Activated naive CD4-positive, alpha-beta T cell treated with anti-CD3 and anti-CD28 coated beads, Interleukin-2, amount 50 U/mL, for 24 hours (primary cell): ENCODE measurements at regions not wholly inside any gene's neighbourhood (a gene's known extent, or its start where the extent isn't known, plus 50 kb on each side); places are given as distances from the start of the nearest gene placed in this dataset.

Experiments
- H3K27ac Mint-ChIP-seq: one replicate; pipeline ENCODE4 v1.8.0; 2021; ENCODE audit warnings: mild to moderate bottlenecking, mixed read lengths
- H3K27me3 Mint-ChIP-seq: one replicate; pipeline ENCODE4 v1.8.0; 2021; ENCODE audit warnings: mixed read lengths
- H3K36me3 Mint-ChIP-seq: one replicate; pipeline ENCODE4 v1.8.0; 2021; ENCODE audit warnings: mixed read lengths
- H3K4me1 Mint-ChIP-seq: one replicate; pipeline ENCODE4 v1.8.0; 2021; ENCODE audit warnings: mixed read lengths
- H3K4me3 Mint-ChIP-seq: one replicate; pipeline ENCODE4 v1.8.0; 2021; ENCODE audit warnings: mild to moderate bottlenecking, mixed read lengths
- H3K9me3 Mint-ChIP-seq: one replicate; pipeline ENCODE4 v1.8.0; 2021; ENCODE audit warnings: mixed read lengths

DNA sequence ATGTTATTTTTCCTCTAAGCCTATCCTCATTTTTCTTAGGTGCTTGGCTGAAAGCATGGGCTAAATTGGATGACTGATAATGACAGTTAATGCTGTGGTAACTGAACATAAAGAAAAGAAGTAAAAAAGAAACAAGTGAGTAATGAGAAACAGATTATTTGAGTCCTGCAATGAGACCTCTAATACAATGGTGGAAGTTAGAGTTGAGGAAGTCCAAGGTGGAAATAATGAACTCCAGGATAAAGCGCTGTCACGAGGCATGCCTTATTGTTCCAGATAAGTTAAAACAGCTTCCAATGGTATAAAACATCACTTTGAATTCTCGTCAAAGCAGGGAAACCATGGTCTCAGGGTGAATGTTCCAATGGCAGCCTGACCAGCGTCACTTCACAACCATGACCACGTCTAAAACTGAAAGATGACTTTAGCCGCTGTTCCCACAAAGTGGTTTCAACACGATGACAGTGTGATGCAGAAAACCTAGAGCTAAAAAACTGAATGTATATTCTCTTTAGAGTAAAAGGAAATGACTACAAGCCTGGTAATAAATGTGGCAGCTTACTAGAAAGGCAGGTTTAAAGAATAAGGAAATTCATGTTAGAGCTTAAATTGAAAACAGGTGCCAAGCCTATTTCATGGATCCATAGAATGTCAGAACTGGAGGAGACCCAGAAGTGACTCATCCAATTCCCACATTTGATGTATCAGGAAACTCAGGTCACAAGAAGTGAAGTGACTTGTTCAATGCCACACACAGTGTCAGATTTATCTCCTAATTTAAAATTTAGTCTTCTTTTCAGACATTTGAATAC, 202.6 kb upstream of the GYPA start:
- Mint-ChIP-seq H3K9me3 (no peaks in the 10 kb centered on the region), H3K4me3 (no peak overlapping the region), H3K27ac (no peak overlapping the region)

DNA sequence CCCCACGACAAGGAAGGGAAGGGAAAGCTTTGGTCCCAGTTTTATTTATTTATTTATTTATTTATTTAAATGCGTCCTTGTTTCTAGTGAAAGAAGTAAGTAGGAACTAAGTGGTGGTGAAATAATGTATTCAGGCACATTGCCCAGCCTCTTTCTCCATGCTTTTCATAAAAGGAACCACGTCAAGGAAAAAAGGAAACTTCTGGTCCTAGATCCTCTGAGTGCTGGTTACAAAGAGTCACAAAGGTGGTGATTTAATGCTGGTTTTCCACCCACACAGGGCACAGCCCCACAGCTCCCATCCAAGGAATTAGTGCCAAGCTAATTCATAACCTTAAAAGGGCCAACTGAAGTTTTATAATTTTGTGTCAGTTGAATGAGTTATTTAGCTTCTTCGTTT, 206.6 kb upstream of the GYPA start:
- Mint-ChIP-seq H3K36me3 (no peaks in the 10 kb centered on the region), H3K9me3 (no peaks in the 10 kb centered on the region), H3K4me1 (no peaks in the 10 kb centered on the region), H3K4me3 (no peak overlapping the region), H3K27ac (no peak overlapping the region), H3K27me3 (no peaks in the 10 kb centered on the region)

More for the DNA sequence above, 202.6 kb upstream of the GYPA start:
- no peaks in the 10 kb centered on the region for H3K27me3 Mint-ChIP-seq
- H3K36me3 Mint-ChIP-seq, result no peaks in the 10 kb centered on the region
- no peaks in the 10 kb centered on the region for H3K4me1 Mint-ChIP-seq

DNA sequence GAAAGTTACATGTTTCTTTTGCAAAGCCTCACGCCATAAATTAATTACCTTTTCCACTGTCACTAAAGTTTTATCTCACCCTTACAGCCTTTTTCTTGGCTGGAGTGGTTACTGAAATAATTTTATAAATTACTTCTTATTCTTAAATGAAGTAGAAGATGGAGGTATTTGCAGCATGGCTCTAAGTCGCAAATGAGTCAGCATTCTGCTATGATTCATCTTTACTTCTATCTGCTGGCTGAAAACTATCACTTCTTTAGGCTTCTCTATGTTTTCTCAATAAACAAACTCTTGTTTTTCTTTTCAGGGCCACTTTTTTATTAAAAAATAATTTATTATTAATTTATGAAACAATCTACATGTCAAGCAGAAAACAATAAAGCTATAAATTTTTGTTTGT, 210.2 kb upstream of the GYPA start:
- no peak overlapping the region for H3K4me3 Mint-ChIP-seq
- no peaks in the 10 kb centered on the region for H3K9me3 Mint-ChIP-seq
- no peaks in the 10 kb centered on the region for H3K36me3 Mint-ChIP-seq
- H3K27ac Mint-ChIP-seq, result no peak overlapping the region
- H3K4me1 Mint-ChIP-seq, result no peaks in the 10 kb centered on the region
- peaks cover 5% of the 10 kb centered on the region for H3K27me3 Mint-ChIP-seq

DNA sequence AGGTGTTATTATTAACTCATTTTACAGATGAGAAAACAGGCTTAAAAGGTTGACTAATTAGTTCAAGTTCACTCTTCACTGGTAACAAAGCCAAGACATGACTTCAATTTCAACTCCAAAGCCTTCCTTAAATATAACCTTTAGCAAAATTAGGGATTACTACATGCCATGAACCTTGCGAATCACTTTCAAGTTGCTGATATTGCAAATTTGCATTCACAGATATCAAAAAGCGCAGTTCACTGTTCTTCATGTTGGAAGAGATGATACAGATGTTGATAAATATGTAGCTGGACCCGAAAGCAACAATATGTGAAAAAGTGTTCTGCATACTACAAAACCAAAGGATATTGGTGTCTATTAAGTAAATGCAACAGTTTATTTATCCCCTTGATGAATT, 210.8 kb upstream of the GYPA start:
- H3K9me3 Mint-ChIP-seq, result no peaks in the 10 kb centered on the region
- no peak overlapping the region for H3K27ac Mint-ChIP-seq
- H3K4me3 Mint-ChIP-seq, result no peak overlapping the region
- no peaks in the 10 kb centered on the region for H3K4me1 Mint-ChIP-seq
- H3K36me3 Mint-ChIP-seq, result no peaks in the 10 kb centered on the region
- peaks cover 9% of the 10 kb centered on the region for H3K27me3 Mint-ChIP-seq

DNA sequence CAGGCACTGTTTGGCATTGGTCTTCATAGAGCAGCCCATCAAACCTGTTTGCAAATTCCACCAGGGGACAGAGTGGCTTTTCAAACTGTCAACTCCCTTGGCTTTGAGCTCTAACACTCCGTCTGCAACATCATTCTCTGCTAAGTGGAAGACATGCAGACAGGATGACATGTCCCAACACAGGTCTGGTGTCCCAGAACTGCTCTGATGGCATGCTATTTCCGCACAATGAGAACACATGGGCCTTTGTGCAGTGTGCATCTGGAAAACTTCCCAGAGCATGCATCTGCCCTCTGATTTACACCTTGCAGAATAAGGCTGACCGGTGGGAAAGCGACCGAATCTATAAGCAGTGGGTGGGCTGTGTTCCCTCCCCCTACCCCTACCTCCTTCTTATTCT, 212.8 kb upstream of the GYPA start:
- no peak overlapping the region for H3K27ac Mint-ChIP-seq
- H3K4me3 Mint-ChIP-seq, result no peak overlapping the region
- H3K9me3 Mint-ChIP-seq, result no peaks in the 10 kb centered on the region
- H3K4me1 Mint-ChIP-seq, result no peaks in the 10 kb centered on the region
- peaks cover 11% of the 10 kb centered on the region for H3K27me3 Mint-ChIP-seq
- H3K36me3 Mint-ChIP-seq, result no peaks in the 10 kb centered on the region

DNA sequence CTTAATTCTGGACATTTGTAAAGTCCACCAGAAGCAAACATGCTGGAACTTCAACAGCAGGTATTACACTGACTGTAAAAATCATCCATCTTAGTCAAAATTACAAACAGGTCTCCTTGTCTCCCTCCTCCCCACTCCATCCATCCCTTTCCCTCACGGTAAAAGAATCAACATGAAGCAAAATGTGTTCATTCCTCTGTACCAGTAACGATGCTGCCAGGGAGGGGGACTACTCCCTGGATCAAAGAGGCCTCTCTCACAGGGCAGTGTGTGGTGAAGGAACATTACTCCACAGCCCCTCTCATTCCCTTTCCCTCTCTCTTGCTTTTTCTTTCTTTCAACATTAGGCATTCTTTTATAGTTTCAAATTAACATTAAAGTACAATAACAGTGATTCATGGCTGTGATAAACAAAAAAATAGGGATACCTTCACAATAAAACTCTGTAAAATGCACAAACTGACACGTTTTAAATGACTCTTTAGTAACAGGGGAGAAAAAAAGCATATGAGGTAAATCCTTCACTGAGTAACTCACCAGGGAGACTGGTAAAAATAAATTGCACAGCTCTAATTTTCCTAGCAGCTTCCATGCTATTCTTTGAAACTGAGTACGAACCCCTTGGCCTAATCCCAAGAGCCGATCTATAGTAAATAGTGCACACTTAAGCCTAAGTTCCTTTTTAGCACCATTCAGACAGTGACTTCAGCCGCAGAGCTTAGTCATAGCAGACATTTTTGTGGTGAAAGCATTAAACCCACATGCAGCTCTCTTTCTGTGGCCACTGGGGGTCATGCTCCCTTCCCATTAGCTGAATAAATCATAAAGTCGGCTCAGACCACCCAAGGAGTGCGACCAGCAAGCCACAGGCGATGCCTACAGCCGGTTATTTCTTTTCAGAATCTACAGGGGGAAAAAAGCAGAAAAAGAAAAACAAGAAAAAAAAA, 215.6 kb upstream of the GYPA start:
- H3K27me3 Mint-ChIP-seq, result peaks cover 12% of the 10 kb centered on the region
- no peak overlapping the region for H3K27ac Mint-ChIP-seq
- no peaks in the 10 kb centered on the region for H3K9me3 Mint-ChIP-seq
- no peaks in the 10 kb centered on the region for H3K4me1 Mint-ChIP-seq
- H3K36me3 Mint-ChIP-seq, result no peaks in the 10 kb centered on the region
- H3K4me3 Mint-ChIP-seq, result no peak overlapping the region

DNA sequence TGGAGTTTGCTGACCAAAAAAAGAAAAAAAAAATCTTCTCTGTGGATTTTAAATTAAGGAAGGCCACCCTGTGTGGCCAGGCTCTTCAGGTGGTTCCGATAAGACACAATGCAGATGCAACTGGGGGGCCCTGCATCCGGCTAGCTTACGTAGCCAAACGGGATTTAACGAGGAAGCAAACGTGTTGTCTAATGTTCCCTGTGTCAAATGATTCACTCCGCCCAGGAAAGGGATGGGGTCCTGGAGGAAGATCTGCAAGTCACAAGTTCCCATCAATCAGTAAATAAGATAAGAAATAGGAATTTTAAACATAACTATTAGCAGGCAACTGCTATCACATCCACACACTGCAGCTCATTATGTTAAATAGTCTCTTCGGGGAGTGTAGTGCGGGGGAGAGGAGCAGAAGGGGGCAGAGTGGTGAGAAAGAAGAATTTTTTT, 216.4 kb upstream of the GYPA start:
- Mint-ChIP-seq H3K4me3 (no peak overlapping the region), H3K36me3 (no peaks in the 10 kb centered on the region), H3K9me3 (no peaks in the 10 kb centered on the region), H3K4me1 (no peaks in the 10 kb centered on the region), H3K27me3 (peaks cover 12% of the 10 kb centered on the region), H3K27ac (no peak overlapping the region)

DNA sequence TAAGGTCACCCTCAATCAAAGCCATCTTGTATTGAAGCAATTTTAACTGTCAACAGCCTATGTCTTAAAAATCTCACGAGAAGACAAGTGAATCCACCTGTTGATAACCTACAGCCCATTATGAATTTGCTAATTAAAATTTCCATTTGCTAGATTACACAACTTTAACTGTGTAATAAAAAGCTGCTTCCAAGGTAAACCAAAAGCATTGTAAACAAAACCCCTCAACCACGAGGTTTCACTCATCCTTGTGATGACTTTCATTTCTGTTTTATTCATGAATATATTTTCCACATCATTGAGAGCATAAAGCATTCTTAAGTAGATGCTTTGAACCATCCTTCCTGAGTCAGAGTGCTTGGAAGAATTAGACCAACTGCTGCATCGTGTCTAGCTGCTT, 217.5 kb upstream of the GYPA start:
- Mint-ChIP-seq H3K27ac (no peak overlapping the region), H3K9me3 (no peaks in the 10 kb centered on the region), H3K36me3 (no peaks in the 10 kb centered on the region), H3K4me3 (no peak overlapping the region), H3K4me1 (no peaks in the 10 kb centered on the region), H3K27me3 (peaks cover 12% of the 10 kb centered on the region)

DNA sequence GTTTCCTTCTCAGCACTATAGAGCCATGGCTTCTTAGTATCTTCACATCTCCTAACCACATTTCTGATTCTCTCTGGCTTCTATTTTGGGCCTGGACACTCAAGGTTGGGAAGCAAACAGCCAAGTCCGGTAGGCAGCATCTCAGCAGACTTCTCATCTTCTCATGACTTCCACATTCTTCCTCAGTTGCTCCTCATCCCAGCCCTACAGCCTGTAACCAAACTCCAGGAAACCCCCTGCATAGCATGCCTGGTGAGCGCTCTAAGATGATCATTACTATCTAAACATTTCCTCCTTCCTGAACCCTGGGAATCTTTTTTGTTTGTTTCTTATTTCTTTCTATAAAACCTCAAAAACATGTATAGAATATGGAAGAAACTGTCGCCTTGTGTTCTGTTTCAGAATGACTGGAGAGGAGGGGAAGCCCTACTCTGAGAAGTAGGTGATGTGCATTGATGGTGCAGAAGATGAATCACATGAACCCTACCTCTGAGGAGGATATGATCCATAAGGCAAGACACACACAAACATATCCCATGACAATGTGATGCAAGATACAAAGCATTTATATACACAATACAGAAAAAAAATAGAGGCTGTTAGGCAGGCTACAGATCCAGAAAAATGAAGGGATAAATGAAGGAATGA, 219.8 kb upstream of the GYPA start:
- Mint-ChIP-seq H3K27ac (no peak overlapping the region), H3K4me3 (no peak overlapping the region), H3K27me3 (peaks cover 7% of the 10 kb centered on the region), H3K9me3 (no peaks in the 10 kb centered on the region), H3K4me1 (no peaks in the 10 kb centered on the region), H3K36me3 (no peaks in the 10 kb centered on the region)

DNA sequence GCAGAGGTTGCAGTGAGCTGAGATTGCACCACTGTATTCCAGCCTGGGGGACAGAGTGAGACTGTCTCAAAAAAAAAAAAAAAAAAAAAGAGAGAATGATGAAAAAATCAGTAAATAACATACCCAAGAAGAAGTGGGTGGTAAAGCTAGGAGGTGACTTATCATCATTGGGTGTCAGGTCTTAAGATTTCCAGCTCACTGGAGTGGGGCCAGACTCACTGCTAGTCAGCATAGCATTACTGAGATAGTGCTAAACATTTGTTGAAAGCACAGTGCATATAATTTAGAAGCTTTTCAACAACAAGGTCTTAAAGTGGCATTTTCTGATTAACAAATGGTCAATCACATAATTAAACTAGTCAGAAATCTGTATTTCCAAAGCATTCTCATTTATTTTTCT, 221.8 kb upstream of the GYPA start:
- H3K9me3 Mint-ChIP-seq, result no peaks in the 10 kb centered on the region
- peaks cover 1% of the 10 kb centered on the region for H3K27me3 Mint-ChIP-seq
- no peaks in the 10 kb centered on the region for H3K36me3 Mint-ChIP-seq
- H3K4me3 Mint-ChIP-seq, result no peak overlapping the region
- no peaks in the 10 kb centered on the region for H3K4me1 Mint-ChIP-seq
- no peak overlapping the region for H3K27ac Mint-ChIP-seq

DNA sequence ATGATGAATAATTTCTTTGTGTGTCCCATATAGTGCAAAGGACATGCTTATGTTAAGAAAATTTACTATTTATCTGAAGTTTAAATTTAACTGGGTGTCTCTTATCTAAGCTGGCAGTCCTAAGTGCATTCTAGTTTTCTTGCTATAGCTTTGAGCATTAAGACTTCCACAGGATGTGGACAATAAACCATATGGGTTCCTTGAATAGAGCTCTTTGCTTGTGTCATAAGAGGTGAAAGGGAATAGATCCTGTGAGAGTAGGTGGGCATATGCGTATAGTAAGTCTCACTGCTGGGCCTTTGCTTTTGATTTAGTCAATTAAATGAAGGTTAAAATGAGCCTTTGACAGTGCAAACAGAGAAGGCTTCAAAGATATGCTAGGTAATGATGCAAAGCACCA, 223.4 kb upstream of the GYPA start:
- no peak overlapping the region for H3K4me3 Mint-ChIP-seq
- H3K27ac Mint-ChIP-seq, result no peak overlapping the region
- H3K9me3 Mint-ChIP-seq, result no peaks in the 10 kb centered on the region
- no peaks in the 10 kb centered on the region for H3K36me3 Mint-ChIP-seq
- peaks cover 1% of the 10 kb centered on the region for H3K27me3 Mint-ChIP-seq
- no peaks in the 10 kb centered on the region for H3K4me1 Mint-ChIP-seq

DNA sequence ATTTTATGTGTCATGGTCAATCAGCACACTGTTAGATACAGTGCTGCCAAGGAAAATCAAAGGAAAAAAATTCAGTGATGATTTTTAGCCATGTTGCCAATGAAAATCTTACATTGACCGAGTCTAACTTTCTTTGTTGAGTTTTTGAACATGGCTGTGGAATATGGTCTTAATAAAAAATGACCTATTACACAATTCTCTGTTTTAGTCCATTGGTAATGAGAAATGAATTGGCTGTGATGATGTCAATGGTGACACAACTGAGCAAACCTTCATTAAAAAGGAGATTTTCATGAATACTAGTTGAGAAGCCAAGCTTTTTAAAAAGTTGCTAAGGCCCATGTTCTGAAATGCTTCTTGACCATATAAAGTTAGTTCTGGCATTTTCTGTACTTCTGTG, 225.9 kb upstream of the GYPA start:
- Mint-ChIP-seq H3K36me3 (no peaks in the 10 kb centered on the region), H3K9me3 (no peaks in the 10 kb centered on the region), H3K4me3 (no peak overlapping the region), H3K4me1 (no peaks in the 10 kb centered on the region), H3K27me3 (no peaks in the 10 kb centered on the region), H3K27ac (no peak overlapping the region)

DNA sequence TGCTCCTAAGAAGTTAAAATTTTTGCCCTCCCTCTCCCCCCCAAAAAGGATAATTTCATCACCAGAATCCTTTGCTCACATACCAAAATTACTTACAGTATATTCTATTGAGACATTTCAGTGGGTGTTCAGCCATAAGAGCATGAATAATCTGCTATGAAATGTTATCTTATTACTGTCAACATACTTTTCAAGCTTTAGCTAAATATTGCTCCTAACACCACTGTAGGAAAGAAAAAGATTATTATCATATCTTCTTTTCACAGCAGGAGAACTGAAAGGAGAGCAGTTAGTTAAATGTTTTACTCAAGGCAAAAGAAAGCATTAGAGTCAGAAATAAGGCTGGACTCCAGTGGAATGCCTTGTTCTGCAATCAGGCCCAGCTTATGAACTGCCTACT, 231.0 kb upstream of the GYPA start:
- Mint-ChIP-seq H3K27ac (no peak overlapping the region), H3K9me3 (no peaks in the 10 kb centered on the region), H3K4me1 (no peaks in the 10 kb centered on the region), H3K4me3 (no peak overlapping the region), H3K27me3 (no peaks in the 10 kb centered on the region), H3K36me3 (no peaks in the 10 kb centered on the region)

DNA sequence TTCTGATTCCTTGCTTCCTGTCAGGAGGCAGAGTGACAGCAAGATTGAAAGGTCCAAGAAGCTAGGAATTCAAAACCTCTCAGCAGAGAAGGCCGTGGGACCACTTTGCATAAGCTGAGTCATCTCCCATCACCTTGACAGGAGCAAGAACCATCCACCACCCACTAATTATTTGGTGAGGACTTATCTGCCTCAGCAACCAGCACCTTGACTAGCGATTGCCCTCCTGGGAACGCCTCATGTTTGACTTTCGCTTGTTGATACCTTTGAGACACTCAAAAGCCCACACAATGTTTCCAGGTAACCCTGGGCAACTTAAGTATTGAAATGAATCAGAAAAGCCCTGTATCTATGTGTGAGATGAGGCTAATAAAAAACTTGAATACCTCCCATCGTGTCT, 233.5 kb upstream of the GYPA start:
- Mint-ChIP-seq H3K4me3 (no peak overlapping the region), H3K27ac (no peak overlapping the region), H3K4me1 (no peaks in the 10 kb centered on the region), H3K9me3 (no peaks in the 10 kb centered on the region), H3K36me3 (no peaks in the 10 kb centered on the region), H3K27me3 (no peaks in the 10 kb centered on the region)

DNA sequence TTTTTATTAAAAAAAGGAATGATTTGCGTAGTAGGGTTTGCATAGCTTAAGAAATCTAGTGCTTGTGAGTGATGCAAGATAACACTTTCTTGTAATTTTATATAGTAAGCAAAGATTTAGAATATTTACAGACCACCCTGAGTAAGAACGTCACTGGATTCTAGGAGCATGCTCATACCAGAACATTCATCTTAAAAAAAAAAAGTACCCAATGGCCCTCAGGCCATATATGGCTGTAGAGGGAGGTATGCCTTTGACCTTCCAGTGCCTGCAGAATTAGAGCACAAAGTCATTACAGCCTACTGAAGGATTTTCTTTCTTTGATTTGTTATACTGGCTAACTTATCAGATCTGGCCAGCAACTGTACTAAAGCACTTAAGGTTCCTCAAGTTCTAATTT, 236.3 kb upstream of the GYPA start:
- Mint-ChIP-seq H3K27ac (no peak overlapping the region), H3K4me3 (no peak overlapping the region), H3K9me3 (no peaks in the 10 kb centered on the region), H3K36me3 (no peaks in the 10 kb centered on the region), H3K4me1 (no peaks in the 10 kb centered on the region), H3K27me3 (no peaks in the 10 kb centered on the region)

DNA sequence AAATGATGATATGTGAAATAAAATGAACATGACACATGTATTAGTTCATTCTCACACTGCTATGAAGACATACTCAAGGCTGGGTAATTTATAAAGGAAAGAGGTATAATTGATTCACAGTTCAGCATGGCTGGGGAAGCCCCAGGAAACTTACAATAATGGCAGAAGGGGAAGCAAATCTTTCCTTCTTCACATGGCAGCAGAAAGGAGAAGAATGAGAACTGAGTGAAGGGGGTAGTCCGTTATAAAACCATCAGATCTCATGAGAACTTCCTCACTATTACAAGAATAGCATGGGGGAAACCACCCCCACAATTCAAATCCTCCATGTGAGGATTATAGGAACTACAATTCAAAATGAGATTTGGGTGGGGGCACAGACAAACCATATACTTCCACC, 243.9 kb upstream of the GYPA start:
- no peaks in the 10 kb centered on the region for H3K36me3 Mint-ChIP-seq
- no peak overlapping the region for H3K27ac Mint-ChIP-seq
- H3K4me1 Mint-ChIP-seq, result no peaks in the 10 kb centered on the region
- H3K9me3 Mint-ChIP-seq, result peaks cover 6% of the 10 kb centered on the region
- no peak overlapping the region for H3K4me3 Mint-ChIP-seq
- no peaks in the 10 kb centered on the region for H3K27me3 Mint-ChIP-seq
